Esophagus squamous epithelium (tissue), 5 donors: ENCODE measurements at regions not wholly inside any gene's neighbourhood (a gene's known extent, or its start where the extent isn't known, plus 50 kb on each side); places are given as distances from the start of the nearest gene placed in this dataset.

Experiments
- DNase-seq: peaks from one replicate; lab custom pipeline; 2025; lab: John Stamatoyannopoulos, UW
- H3K27ac ChIP-seq, 4 donors: fragments of 200-600 bp; sonication (generic); one replicate each; pipeline ENCODE4 v1.5.1; 2016 to 2019; ENCODE audit warnings: mild to moderate bottlenecking in 1 of 4
- H3K27me3 ChIP-seq, 4 donors: fragments of 200-600 bp; sonication (generic); 1 replicate in 3 of 4; 2 replicates in 1 of 4; pipeline versions ENCODE4 v1.5.1 to v1.6.0; 2017 to 2021; ENCODE audit warnings: antibody characterized with exemption in 1 of 4
- H3K36me3 ChIP-seq, 3 donors: fragments of 200-600 bp; sonication (generic); one replicate each; pipeline ENCODE4 v1.5.1; 2016 to 2019
- H3K4me1 ChIP-seq, 3 donors: fragments of 200-600 bp; sonication (generic); one replicate each; pipeline ENCODE4 v1.5.1; 2017 to 2019
- H3K4me3 ChIP-seq, 4 donors: fragments of 200-600 bp; sonication (generic); 1 replicate in 3 of 4; 2 replicates in 1 of 4; pipeline ENCODE4 v1.5.1; 2016 to 2019; ENCODE audit warnings: mild to moderate bottlenecking in 2 of 4, moderate library complexity in 1 of 4
- H3K9me3 ChIP-seq, 3 donors: fragments of 200-600 bp; sonication (generic); one replicate each; pipeline ENCODE4 v1.5.1; 2016 to 2019
- POLR2A ChIP-seq, 4 donors: fragments of 450-650 bp; IDR thresholded peaks; one replicate each; pipeline ENCODE4 v1.6.1; 2017; ENCODE audit warnings: antibody characterized with exemption in 4 of 4, mild to moderate bottlenecking in 4 of 4, moderate library complexity in 3 of 4
- WGBS, 2 donors: methylation state at CpG; one replicate each; pipeline ENCODE4 v1.1.5; 2018; 5-methylcytosine and 5-hydroxymethylcytosine counted together
- intact Hi-C: fragments of 100-400 bp; cut with DNase I; formaldehyde crosslinking; loops from one replicate; pipeline ENCODE4 v1.15.0; 2022
- TF ChIP-seq, protein P1 (sequence below), 6 experiments: fragments of 450-650 bp in 4 of 6; fragments of 200-600 bp in 2 of 6; sonication (generic) in 2 of 6; IDR thresholded peaks; one replicate each; pipeline ENCODE4 v1.5.1; 2016 to 2019; ENCODE audit warnings: antibody characterized with exemption in 6 of 6, mild to moderate bottlenecking in 4 of 6, moderate library complexity in 4 of 6
- donor health status: DM: yes; HTN: yes; CAD: no.

GRCh38 chr21:35170818-35171217 is 121.7 kb upstream of the RUNX1 start:
- intact Hi-C loops = no loop called here
- TF ChIP-seq POLR2A (IDR thresholded peaks at IDR 0.05) = no peak
- TF ChIP-seq, protein P1, sequence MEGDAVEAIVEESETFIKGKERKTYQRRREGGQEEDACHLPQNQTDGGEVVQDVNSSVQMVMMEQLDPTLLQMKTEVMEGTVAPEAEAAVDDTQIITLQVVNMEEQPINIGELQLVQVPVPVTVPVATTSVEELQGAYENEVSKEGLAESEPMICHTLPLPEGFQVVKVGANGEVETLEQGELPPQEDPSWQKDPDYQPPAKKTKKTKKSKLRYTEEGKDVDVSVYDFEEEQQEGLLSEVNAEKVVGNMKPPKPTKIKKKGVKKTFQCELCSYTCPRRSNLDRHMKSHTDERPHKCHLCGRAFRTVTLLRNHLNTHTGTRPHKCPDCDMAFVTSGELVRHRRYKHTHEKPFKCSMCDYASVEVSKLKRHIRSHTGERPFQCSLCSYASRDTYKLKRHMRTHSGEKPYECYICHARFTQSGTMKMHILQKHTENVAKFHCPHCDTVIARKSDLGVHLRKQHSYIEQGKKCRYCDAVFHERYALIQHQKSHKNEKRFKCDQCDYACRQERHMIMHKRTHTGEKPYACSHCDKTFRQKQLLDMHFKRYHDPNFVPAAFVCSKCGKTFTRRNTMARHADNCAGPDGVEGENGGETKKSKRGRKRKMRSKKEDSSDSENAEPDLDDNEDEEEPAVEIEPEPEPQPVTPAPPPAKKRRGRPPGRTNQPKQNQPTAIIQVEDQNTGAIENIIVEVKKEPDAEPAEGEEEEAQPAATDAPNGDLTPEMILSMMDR (IDR thresholded peaks at IDR 0.05) = no peak
- H3K9me3 ChIP-seq = no peaks in the 10 kb centered on the region
- 81 to 83% methylated on average over 4 of the region's 4 CpGs for WGBS, 2 donors
- peaks cover 0 to 39% (median 3%) of the 10 kb centered on the region in 3 donors for H3K4me1 ChIP-seq
- H3K27me3 ChIP-seq = no peaks in the 10 kb centered on the region
- H3K27ac ChIP-seq = peak overlapping the region in 3 of 4 donors; percentile 32 to 65 (median 38)
- no peak for DNase-seq
- H3K4me3 ChIP-seq = no peak overlapping the region
- H3K36me3 ChIP-seq = no peaks in the 10 kb centered on the region

GRCh38 chr21:35170244-35170643 is 121.1 kb upstream of the RUNX1 start:
- DNase-seq = no peak
- intact Hi-C loops = no loop called here
- Histone ChIP-seq H3K9me3 (no peaks in the 10 kb centered on the region), H3K4me1 (peaks cover 0 to 39% (median 3%) of the 10 kb centered on the region in 3 donors), H3K36me3 (no peaks in the 10 kb centered on the region), H3K4me3 (no peak overlapping the region), H3K27me3 (no peaks in the 10 kb centered on the region), H3K27ac (no peak overlapping the region)
- WGBS, 2 donors = 85 to 89% methylated on average over 1 of the region's 1 CpG
- TF ChIP-seq, protein P1 (IDR thresholded peaks at IDR 0.05) = no peak
- TF ChIP-seq POLR2A (IDR thresholded peaks at IDR 0.05) = no peak

- H3K4me3 ChIP-seq = no peak overlapping the region
- no peak for TF ChIP-seq POLR2A (IDR thresholded peaks at IDR 0.05)
- TF ChIP-seq, protein P1 (IDR thresholded peaks at IDR 0.05) = no peak
- no peak for DNase-seq
- no peaks in the 10 kb centered on the region for H3K27me3 ChIP-seq
- peaks cover 0 to 39% (median 3%) of the 10 kb centered on the region in 3 donors for H3K4me1 ChIP-seq
- H3K27ac ChIP-seq = peak overlapping the region in 1 of 4 donors; percentile 60
- H3K9me3 ChIP-seq = no peaks in the 10 kb centered on the region
- no peaks in the 10 kb centered on the region for H3K36me3 ChIP-seq
- intact Hi-C loops = no loop called here
- WGBS, 2 donors = 76 to 77% methylated on average over 1 of the region's 1 CpG
Measured at GRCh38 chr21:35169574-35169973, 120.5 kb upstream of the RUNX1 start.

GRCh38 chr21:35168735-35169134 is 119.6 kb upstream of the RUNX1 start:
- Histone ChIP-seq H3K4me3 (no peak overlapping the region), H3K27me3 (no peaks in the 10 kb centered on the region), H3K9me3 (no peaks in the 10 kb centered on the region), H3K36me3 (no peaks in the 10 kb centered on the region), H3K4me1 (peaks cover 0 to 42% (median 3%) of the 10 kb centered on the region in 3 donors), H3K27ac (peak overlapping the region; percentile 17 to 64 (median 46))
- intact Hi-C loops = no loop called here
- WGBS, 2 donors = 45 to 49% methylated on average over 4 of the region's 4 CpGs
- no peak for DNase-seq
- TF ChIP-seq, protein P1 (IDR thresholded peaks at IDR 0.05) = peak in 1 of 6 experiments; percentile 4
- TF ChIP-seq POLR2A (IDR thresholded peaks at IDR 0.05) = no peak

- Histone ChIP-seq H3K27ac (no peak overlapping the region), H3K36me3 (no peaks in the 10 kb centered on the region), H3K9me3 (no peaks in the 10 kb centered on the region), H3K4me1 (peaks cover 0 to 32% (median 0%) of the 10 kb centered on the region in 3 donors), H3K27me3 (no peaks in the 10 kb centered on the region), H3K4me3 (no peak overlapping the region)
- DNase-seq = no peak
- intact Hi-C loops = no loop called here
- WGBS, 2 donors = 86 to 91% methylated on average over 3 of the region's 3 CpGs
- TF ChIP-seq, protein P1 (IDR thresholded peaks at IDR 0.05) = no peak
- no peak for TF ChIP-seq POLR2A (IDR thresholded peaks at IDR 0.05)
Measured at GRCh38 chr21:35164971-35165483, 115.9 kb upstream of the RUNX1 start.
